ENCODE measurements at regions not wholly inside any gene's neighbourhood (a gene's known extent, or its start where the extent isn't known, plus 50 kb on each side); places are given as distances from the start of the nearest gene placed in this dataset.

DNA sequence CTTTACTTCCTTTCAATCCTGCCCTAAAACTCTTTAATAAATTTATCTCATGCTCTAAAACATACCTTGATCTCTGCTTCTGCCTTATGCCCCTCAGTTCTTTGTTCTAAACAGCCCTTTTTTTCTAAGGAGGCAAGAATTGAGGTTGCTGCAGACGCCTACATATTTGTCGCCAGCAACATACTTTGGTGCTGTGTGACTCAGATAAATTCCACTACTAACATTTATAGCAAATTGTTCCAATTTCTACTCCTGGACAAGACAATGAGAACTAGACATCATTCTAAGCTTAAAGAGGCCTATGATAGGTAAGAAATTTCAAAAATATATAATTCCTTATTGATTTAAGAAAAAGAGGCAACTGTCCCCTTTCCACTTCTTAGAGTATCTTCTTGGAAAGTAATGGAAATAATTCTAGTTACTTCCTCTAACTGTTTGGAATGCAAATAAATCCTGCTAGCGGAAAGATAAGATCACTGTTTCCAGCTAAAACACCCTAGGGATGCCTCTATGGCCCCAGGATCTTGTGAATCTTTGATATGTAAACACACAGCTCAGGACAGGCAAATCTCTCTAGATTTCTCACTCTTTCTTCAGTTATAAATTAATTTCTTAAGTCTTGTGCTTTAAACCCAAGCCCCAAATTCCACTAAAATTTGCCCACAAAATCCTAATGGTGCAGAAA is 869.1 kb downstream of the KCNT2 start:
- dilution Hi-C loops (cut with MboI; ENCODE audit: extremely low pct_ligation_motif_present, low sequenced_read_pairs) = no loop called here
- Histone ChIP-seq H4K20me1 (replicated peaks; ENCODE audit: control insufficient read depth, extremely low read depth, insufficient read depth, low read length) (no peaks in the 10 kb centered on the region), H3K4me1 (ENCODE audit: control insufficient read depth, extremely low read depth, insufficient read depth, low read length) (no peaks in the 10 kb centered on the region), H3K79me2 (ENCODE audit: control insufficient read depth, insufficient read depth, low read length) (no peaks in the 10 kb centered on the region), H3K9me3 (replicated peaks; ENCODE audit: control insufficient read depth, insufficient read depth, low read length) (peaks cover 2% of the 10 kb centered on the region), H3K27ac (ENCODE audit: insufficient read depth, low read depth, low read length) (no peak overlapping the region), H3K4me2 (ENCODE audit: insufficient read depth, low read length) (no peak overlapping the region), H3K9me1 (replicated peaks; ENCODE audit: control insufficient read depth, extremely low read depth, insufficient read depth, low read length) (no peaks in the 10 kb centered on the region), H3K36me3 (ENCODE audit: control insufficient read depth in 2 of 2, extremely low read depth in 1 of 2, insufficient read depth in 2 of 2, low read length in 2 of 2) (no peaks in the 10 kb centered on the region), H3K9ac (replicated peaks; ENCODE audit: extremely low read depth, insufficient read depth, low read length) (no peak overlapping the region), H2AFZ (ENCODE audit: low read depth, low read length) (no peak overlapping the region), H3K4me3 (replicated peaks in 1 of 3; ENCODE audit: insufficient read depth in 1 of 3, low read depth in 1 of 3, low read length in 3 of 3) (no peak overlapping the region), H3K27me3 (ENCODE audit: control insufficient read depth in 2 of 2, insufficient read depth in 2 of 2, low read length in 2 of 2) (no peaks in the 10 kb centered on the region)
- ChIA-PET POLR2A (no interaction called here), CTCF (no interaction called here)
- no peak for DNase-seq (ENCODE audit: low read depth, low spot score)
- no peak for FAIRE-seq
- TF ChIP-seq POLR2AphosphoS5 (IDR thresholded peaks at IDR 0.05; ENCODE audit: insufficient read depth, low read depth, low read length) (no peak), GATA2 (IDR thresholded peaks at IDR 0.05; ENCODE audit: insufficient read depth, insufficient read length, low read depth, low read length) (no peak), POLR2A (IDR thresholded peaks at IDR 0.05; ENCODE audit: low read depth, low read length) (no peak), FOS (IDR thresholded peaks at IDR 0.05; ENCODE audit: borderline replicate concordance, insufficient read depth, low read length) (no peak), MAX (IDR thresholded peaks at IDR 0.05; ENCODE audit: insufficient read depth, insufficient read length) (no peak), JUN (IDR thresholded peaks at IDR 0.05; ENCODE audit: borderline replicate concordance, insufficient read depth, insufficient read length, low read depth) (no peak), MYC (IDR thresholded peaks at IDR 0.05; ENCODE audit: low read depth, low read length) (no peak), EZH2 (IDR thresholded peaks at IDR 0.05; ENCODE audit: borderline replicate concordance, low read depth, low read length, severe bottlenecking) (no peak)
- TF ChIP-seq, protein P1, sequence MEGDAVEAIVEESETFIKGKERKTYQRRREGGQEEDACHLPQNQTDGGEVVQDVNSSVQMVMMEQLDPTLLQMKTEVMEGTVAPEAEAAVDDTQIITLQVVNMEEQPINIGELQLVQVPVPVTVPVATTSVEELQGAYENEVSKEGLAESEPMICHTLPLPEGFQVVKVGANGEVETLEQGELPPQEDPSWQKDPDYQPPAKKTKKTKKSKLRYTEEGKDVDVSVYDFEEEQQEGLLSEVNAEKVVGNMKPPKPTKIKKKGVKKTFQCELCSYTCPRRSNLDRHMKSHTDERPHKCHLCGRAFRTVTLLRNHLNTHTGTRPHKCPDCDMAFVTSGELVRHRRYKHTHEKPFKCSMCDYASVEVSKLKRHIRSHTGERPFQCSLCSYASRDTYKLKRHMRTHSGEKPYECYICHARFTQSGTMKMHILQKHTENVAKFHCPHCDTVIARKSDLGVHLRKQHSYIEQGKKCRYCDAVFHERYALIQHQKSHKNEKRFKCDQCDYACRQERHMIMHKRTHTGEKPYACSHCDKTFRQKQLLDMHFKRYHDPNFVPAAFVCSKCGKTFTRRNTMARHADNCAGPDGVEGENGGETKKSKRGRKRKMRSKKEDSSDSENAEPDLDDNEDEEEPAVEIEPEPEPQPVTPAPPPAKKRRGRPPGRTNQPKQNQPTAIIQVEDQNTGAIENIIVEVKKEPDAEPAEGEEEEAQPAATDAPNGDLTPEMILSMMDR (IDR thresholded peaks at IDR 0.05; ENCODE audit: extremely low read depth in 1 of 2, insufficient read depth in 1 of 2, low read depth in 1 of 2, low read length in 2 of 2) = no peak
- BruUV-seq (replicated peaks) = no TSS peak
- intact Hi-C loops (cut with micrococcal nuclease) = no loop called here
